OCI-LY3 (cell line): ENCODE measurements at regions not wholly inside any gene's neighbourhood (a gene's known extent, or its start where the extent isn't known, plus 50 kb on each side); places are given as distances from the start of the nearest gene placed in this dataset.
A peak's percentile ranks its signal among the peaks of the same experiment; 100 is the strongest.

Experiments used
- H2AFZ ChIP-seq: fragments of 200-600, 300-600 bp; shearing (Covaris generic); 2 replicates; pipeline ENCODE4 v1.6.0; 2014; ENCODE audit warnings: antibody characterized with exemption, low read depth, low read length
- H3K27ac ChIP-seq: fragments of 200-600, 300-600 bp; sonication (generic); 2 replicates; pipeline ENCODE4 v1.5.1; 2014; ENCODE audit warnings: mild to moderate bottlenecking, low read length, moderate library complexity, mixed read lengths
- H3K27me3 ChIP-seq: fragments of 200-600, 300-600 bp; sonication (generic); 2 replicates; pipeline ENCODE4 v1.6.1; 2014; ENCODE audit warnings: low read depth, low read length, mixed read lengths
- H3K36me3 ChIP-seq: fragments of 200-600, 300-600 bp; sonication (generic); replicated peaks from 2 replicates; pipeline ENCODE3; 2014; ENCODE audit warnings: low read depth, low read length, mixed read lengths
- H3K4me1 ChIP-seq: fragments of 300-600, 200-600 bp; sonication (generic); 2 replicates; pipeline ENCODE4 v1.6.1; 2014; ENCODE audit warnings: low read length, mixed read lengths
- H3K4me2 ChIP-seq: fragments of 200-600, 300-600 bp; sonication (generic); 2 replicates; pipeline ENCODE4 v1.6.1; 2014; ENCODE audit warnings: low read length, mixed read lengths
- H3K4me3 ChIP-seq: fragments of 300-600, 200-600 bp; sonication (generic); 2 replicates; pipeline ENCODE4 v1.5.1; 2014; ENCODE audit warnings: antibody characterized with exemption, mild to moderate bottlenecking, low read length, moderate library complexity
- H3K79me2 ChIP-seq: fragments of 300-600, 200-600 bp; shearing (Covaris generic); 2 replicates; pipeline ENCODE4 v1.6.1; 2014; ENCODE audit warnings: mild to moderate bottlenecking, low read length, mixed read lengths
- H3K9ac ChIP-seq: fragments of 300-600, 200-600 bp; shearing (Covaris generic); 2 replicates; pipeline ENCODE4 v1.6.0; 2014; ENCODE audit warnings: mild to moderate bottlenecking, low read length, moderate library complexity
- H3K9me3 ChIP-seq: fragments of 200-600, 300-600 bp; shearing (Covaris generic); 2 replicates; pipeline ENCODE4 v1.6.1; 2014; ENCODE audit warnings: low read length, mixed read lengths; ENCODE audit not compliant: insufficient read depth
- H4K20me1 ChIP-seq: fragments of 200-600, 300-600 bp; sonication (generic); 2 replicates; pipeline ENCODE4 v1.6.1; 2016; ENCODE audit warnings: low read length, mixed read lengths; ENCODE audit not compliant: insufficient read depth
- CTCF ChIP-seq: fragments of 200-600, 300-600 bp; sonication (generic); IDR thresholded peaks from 2 replicates; pipeline ENCODE4 v1.5.1; 2014; ENCODE audit warnings: antibody characterized with exemption, low read length, low read depth
- EZH2phosphoT487 ChIP-seq: fragments of 200-600 bp; shearing (Covaris generic); IDR thresholded peaks from 2 replicates; pipeline ENCODE4 v1.6.1; 2018; ENCODE audit warnings: antibody characterized with exemption, mixed run types, low read depth

GRCh38 chr2:220669324-220669723 is 902.8 kb downstream of the EPHA4 start:
- H3K4me3 ChIP-seq: no peak overlapping the region
- H3K27ac ChIP-seq: no peak overlapping the region
- H2AFZ ChIP-seq: no peak overlapping the region
- no peaks in the 10 kb centered on the region for H3K36me3 ChIP-seq
- no peaks in the 10 kb centered on the region for H3K27me3 ChIP-seq
- peaks cover 13% of the 10 kb centered on the region for H3K4me1 ChIP-seq
- no peak for TF ChIP-seq CTCF
- TF ChIP-seq EZH2phosphoT487: no peak
- no peak overlapping the region for H3K4me2 ChIP-seq
- no peak overlapping the region for H3K9ac ChIP-seq
- H4K20me1 ChIP-seq: no peaks in the 10 kb centered on the region
- no peaks in the 10 kb centered on the region for H3K9me3 ChIP-seq
- no peaks in the 10 kb centered on the region for H3K79me2 ChIP-seq

- no peaks in the 10 kb centered on the region for H3K79me2 ChIP-seq
- no peaks in the 10 kb centered on the region for H4K20me1 ChIP-seq
- no peak overlapping the region for H3K27ac ChIP-seq
- no peak overlapping the region for H3K4me2 ChIP-seq
- no peaks in the 10 kb centered on the region for H3K27me3 ChIP-seq
- peaks cover 24% of the 10 kb centered on the region for H3K4me1 ChIP-seq
- H3K36me3 ChIP-seq: no peaks in the 10 kb centered on the region
- TF ChIP-seq EZH2phosphoT487 (no peak), CTCF (no peak)
- H3K4me3 ChIP-seq: no peak overlapping the region
- H3K9ac ChIP-seq: no peak overlapping the region
- no peak overlapping the region for H2AFZ ChIP-seq
- no peaks in the 10 kb centered on the region for H3K9me3 ChIP-seq
These were observed 901.6 kb downstream of the EPHA4 start for GRCh38 chr2:220670511-220670910.

DNA sequence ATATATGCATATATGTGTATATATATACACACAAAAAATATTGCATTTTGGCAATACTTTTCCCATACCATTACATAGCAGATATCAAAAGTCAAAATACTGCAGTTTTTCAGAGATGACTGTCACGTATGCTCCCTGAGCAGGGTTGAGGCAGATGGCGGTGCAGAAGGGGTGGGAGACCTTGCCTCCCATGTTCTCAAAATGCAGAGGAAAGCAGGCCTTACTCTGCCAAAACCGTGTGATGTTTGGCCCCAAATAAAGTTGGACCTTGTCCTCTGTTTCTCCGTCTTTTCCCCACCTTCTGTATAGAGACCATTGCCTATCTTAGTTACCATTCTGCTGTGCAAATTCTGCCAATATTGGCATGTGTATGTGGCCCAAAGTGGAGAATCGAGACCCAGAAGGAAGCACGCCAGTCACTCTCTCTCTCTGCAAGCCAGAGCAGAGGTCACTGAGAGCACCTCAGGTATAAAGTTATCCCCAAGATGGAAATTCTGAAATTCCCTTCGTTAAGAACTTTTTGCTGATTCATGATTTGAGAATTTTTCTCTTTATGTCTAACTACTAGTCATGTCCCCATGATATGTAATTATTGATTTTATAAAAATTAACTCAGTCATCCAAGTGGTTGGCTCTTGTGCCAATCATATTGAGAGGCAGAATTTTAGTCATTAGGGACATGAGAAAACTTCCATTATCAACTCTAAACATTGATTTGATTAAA is 898.8 kb downstream of the EPHA4 start:
- H3K4me1 ChIP-seq: peaks cover 35% of the 10 kb centered on the region
- H3K79me2 ChIP-seq: no peaks in the 10 kb centered on the region
- no peak overlapping the region for H3K9ac ChIP-seq
- no peaks in the 10 kb centered on the region for H4K20me1 ChIP-seq
- H3K4me3 ChIP-seq: 0 out of 2 replicates have a peak overlapping the region, but pooled peaks have one; percentile 18
- no peak overlapping the region for H2AFZ ChIP-seq
- H3K27me3 ChIP-seq: no peaks in the 10 kb centered on the region
- no peaks in the 10 kb centered on the region for H3K36me3 ChIP-seq
- H3K27ac ChIP-seq: peak overlapping the region; percentile 42; the same call in 1 of the 2 replicates
- no peaks in the 10 kb centered on the region for H3K9me3 ChIP-seq
- no peak for TF ChIP-seq CTCF
- no peak for TF ChIP-seq EZH2phosphoT487
- peak overlapping the region; percentile 84 for H3K4me2 ChIP-seq

DNA sequence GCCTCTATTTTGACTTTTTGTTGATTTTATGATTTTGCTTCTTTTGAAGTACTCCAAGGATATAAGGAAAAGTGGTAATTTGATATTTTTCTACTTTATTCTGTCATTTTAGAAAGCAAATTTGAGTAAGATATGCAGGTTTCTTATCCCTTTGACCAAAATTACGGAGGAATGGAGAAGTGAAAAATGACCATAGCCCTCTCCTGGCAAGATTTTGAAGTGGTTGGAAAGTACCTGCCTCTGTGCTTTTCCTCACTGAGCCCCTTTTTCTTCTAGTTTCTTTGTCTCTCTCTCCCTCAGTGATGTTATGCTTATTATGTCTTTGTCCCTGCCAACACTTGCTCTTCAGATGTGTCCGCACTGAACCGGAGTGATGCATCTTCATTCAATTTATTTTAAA is 898.1 kb downstream of the EPHA4 start:
- Histone ChIP-seq H3K27me3 (no peaks in the 10 kb centered on the region), H3K4me1 (peaks cover 37% of the 10 kb centered on the region), H3K4me2 (peak overlapping the region; percentile 84), H2AFZ (no peak overlapping the region), H3K27ac (peak overlapping the region; percentile 42), H3K9me3 (no peaks in the 10 kb centered on the region), H3K36me3 (no peaks in the 10 kb centered on the region), H3K79me2 (no peaks in the 10 kb centered on the region), H4K20me1 (no peaks in the 10 kb centered on the region), H3K9ac (peak overlapping the region; percentile 26; the same call in 1 of the 2 replicates), H3K4me3 (peak overlapping the region; percentile 18; the same call in 1 of the 2 replicates)
- TF ChIP-seq EZH2phosphoT487: no peak
- TF ChIP-seq CTCF: 0 out of 2 replicates have a peak, but pooled peaks have one; percentile 7
